Astrocyte of the cerebellum (primary cell): ENCODE measurements at regions not wholly inside any gene's neighbourhood (a gene's known extent, or its start where the extent isn't known, plus 50 kb on each side); places are given as distances from the start of the nearest gene placed in this dataset.

ENCODE experiments used
- DNase-seq: peaks from one replicate; pipeline ENCODE4 v3.0.0-alpha.2; 2011; ENCODE audit warnings: low read depth
- H3K4me3 ChIP-seq: 2 replicates; pipeline ENCODE4 v1.5.1; 2011; ENCODE audit warnings: mild to moderate bottlenecking, low read depth, low read length, moderate library complexity
- CTCF ChIP-seq: IDR thresholded peaks from 2 replicates; pipeline ENCODE4 v1.5.1; 2012; ENCODE audit warnings: low read length, low read depth, moderate library complexity, mild to moderate bottlenecking; ENCODE audit errors: missing control alignments
- in situ Hi-C: cut with HindIII; loops from 2 replicates; pipeline ENCODE4 v1.10.0; 2017; ENCODE audit warnings: low sequenced_read_pairs

GRCh38 chr5:28027851-28028250 lies 989.5 kb upstream of the CDH9 start:
- no peak overlapping the region for H3K4me3 ChIP-seq
- in situ Hi-C loops: no loop called here
- no peak for TF ChIP-seq CTCF
- DNase-seq: no peak

- TF ChIP-seq CTCF: no peak
- in situ Hi-C loops: no loop called here
Observed at GRCh38 chr5:28017178-28017577, 978.8 kb upstream of the CDH9 start.

GRCh38 chr5:28014779-28015178 lies 976.4 kb upstream of the CDH9 start:
- H3K4me3 ChIP-seq: no peak overlapping the region
- in situ Hi-C loops: no loop called here
- peak; percentile 15 for TF ChIP-seq CTCF
- DNase-seq: no peak

More at GRCh38 chr5:28017178-28017577, 978.8 kb upstream of the CDH9 start:
- no peak overlapping the region for H3K4me3 ChIP-seq
- DNase-seq: no peak

- DNase-seq: no peak
- in situ Hi-C loops: no loop called here
- no peak for TF ChIP-seq CTCF
- no peak overlapping the region for H3K4me3 ChIP-seq
Observed at GRCh38 chr5:28012538-28012937, 974.2 kb upstream of the CDH9 start.

GRCh38 chr5:28009576-28009975 lies 971.2 kb upstream of the CDH9 start:
- no peak overlapping the region for H3K4me3 ChIP-seq
- TF ChIP-seq CTCF: no peak
- DNase-seq: no peak
- in situ Hi-C loops: no loop called here

- no peak for DNase-seq
- no peak overlapping the region for H3K4me3 ChIP-seq
- TF ChIP-seq CTCF: no peak
- in situ Hi-C loops: no loop called here
Observed at GRCh38 chr5:27996665-27997064, 958.3 kb upstream of the CDH9 start.

GRCh38 chr5:27995867-27996266 lies 957.5 kb upstream of the CDH9 start:
- TF ChIP-seq CTCF: no peak
- in situ Hi-C loops: no loop called here
- DNase-seq: no peak
- no peak overlapping the region for H3K4me3 ChIP-seq
